ENCODE measurements at regions not wholly inside any gene's neighbourhood (a gene's known extent, or its start where the extent isn't known, plus 50 kb on each side); places are given as distances from the start of the nearest gene placed in this dataset.

GRCh38 chr3:176661432-176661964 lies 535.8 kb downstream of the TBL1XR1 start (continued):
- TF ChIP-seq ZNF3 (CRISPR knock-in tag; IDR thresholded peaks at IDR 0.05) (no peak), ZC3H4 (CRISPR knock-in tag; IDR thresholded peaks at IDR 0.05; ENCODE audit: borderline replicate concordance) (no peak), TRIM28 (IDR thresholded peaks at IDR 0.05) (peak; percentile 55; the same call in 1 of the 2 replicates), ZNF655 (CRISPR knock-in tag; IDR thresholded peaks at IDR 0.05) (no peak), YBX1 (IDR thresholded peaks at IDR 0.05) (no peak), ETV1 (tag; conservative IDR thresholded peaks at IDR 0.05; ENCODE audit: low read depth) (no peak), SMARCC2 (IDR thresholded peaks at IDR 0.05; ENCODE audit: low read depth) (peak; percentile 95), TGIF2 (CRISPR knock-in tag; IDR thresholded peaks at IDR 0.05) (no peak), HMBOX1 (IDR thresholded peaks at IDR 0.05) (peak; percentile 93), CBFA2T2 (conservative IDR thresholded peaks at IDR 0.05) (peak; percentile 94), ZNF184 (CRISPR knock-in tag; IDR thresholded peaks at IDR 0.05) (no peak), BCLAF1 (IDR thresholded peaks at IDR 0.05; ENCODE audit: borderline replicate concordance in 1 of 2, control insufficient read depth in 1 of 2, low read depth in 2 of 2, low read length in 1 of 2) (no peak), POLR2A (conservative IDR thresholded peaks at IDR 0.05) (no peak), E4F1 (CRISPR knock-in tag; IDR thresholded peaks at IDR 0.05; ENCODE audit: borderline replicate concordance) (no peak), RFX7 (CRISPR knock-in tag; IDR thresholded peaks at IDR 0.05) (no peak), RREB1 (CRISPR knock-in tag; IDR thresholded peaks at IDR 0.05) (no peak)

All from K562 (cell line).